ENCODE measurements at regions not wholly inside any gene's neighbourhood (a gene's known extent, or its start where the extent isn't known, plus 50 kb on each side); places are given as distances from the start of the nearest gene placed in this dataset.
"Not testable (repeated sequence)": the region's sequence is repeated elsewhere in the genome, so short reads cannot be mapped to it uniquely, and the experiment has no call there.

DNA sequence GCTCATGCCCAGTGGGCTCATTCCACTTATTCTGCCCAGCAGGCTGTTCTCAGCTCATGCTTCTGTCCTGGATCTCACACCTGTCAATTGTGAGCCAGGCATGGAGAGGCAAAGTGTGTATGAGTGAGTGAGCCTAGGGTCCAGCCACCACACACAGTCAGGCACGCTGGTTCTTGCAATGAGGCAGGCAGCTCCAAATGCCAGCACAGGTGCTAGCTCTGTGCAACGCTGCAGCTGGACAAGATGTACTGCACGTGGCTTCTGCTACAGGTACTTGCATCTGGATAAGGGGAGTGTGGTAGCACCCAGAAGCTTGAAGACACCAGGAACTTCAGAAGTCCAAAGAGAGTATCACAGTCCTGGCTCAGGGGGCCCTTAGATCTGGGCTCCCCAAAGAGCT is 1249.4 kb upstream of the IGFBP7 start:
- DNase-seq: no peak

DNA sequence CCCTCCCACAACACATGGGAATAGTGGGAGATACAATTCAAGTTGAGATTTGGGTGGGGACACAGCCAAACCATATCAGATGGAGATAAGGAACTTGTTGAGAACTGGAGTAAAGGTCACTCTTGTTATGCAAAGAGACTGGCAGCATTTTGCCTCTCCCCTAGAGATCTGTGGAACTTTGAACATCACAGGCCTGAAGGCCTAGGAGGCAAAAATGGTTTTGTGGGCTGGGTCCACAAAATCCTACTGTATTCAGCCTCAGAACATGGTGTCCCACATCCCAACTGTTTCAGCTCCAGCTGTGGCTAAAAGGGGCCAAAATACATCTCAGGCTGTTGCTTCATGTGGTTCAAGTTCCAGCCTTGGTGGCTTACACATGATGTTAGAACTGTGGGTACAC is 1247.8 kb upstream of the IGFBP7 start:
- DNase-seq: no peak

DNA sequence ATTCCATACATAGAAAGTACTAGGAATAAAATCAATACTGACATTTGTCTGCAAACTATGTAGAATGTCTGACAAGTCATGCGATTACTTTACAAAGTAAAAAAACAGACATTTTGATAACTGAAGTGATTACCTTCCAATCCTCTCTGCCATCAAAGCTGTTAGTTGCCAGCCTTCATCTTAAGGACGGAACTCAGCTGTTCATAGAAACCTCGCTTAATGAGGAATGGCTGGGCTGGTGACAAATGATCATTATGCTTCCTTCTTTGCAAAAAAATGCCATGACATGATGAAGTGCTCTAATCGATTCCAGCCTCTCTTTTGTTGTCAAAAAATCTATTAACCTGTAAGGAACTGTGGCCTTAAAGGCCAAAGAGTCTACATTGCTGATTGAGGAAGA is 1214.9 kb upstream of the IGFBP7 start:
- no peak for DNase-seq

DNA sequence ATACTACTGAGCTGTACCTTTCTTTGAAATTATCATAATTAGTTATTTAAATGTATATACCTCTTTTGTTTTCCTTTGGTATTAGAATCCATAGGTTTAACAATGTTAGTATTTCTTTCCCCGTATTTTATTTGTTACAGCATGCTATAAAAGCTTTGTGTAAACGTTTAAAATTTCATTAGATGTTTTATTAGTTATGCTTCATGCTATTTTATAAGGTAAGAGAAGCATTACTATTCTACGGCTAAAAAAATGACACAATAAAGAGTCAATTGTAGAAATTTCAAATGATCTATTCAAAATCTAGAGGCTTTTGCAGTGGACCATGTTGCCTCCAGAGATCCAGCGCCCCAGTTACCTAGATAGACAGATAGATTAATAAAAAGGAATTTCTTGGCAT is 1203.3 kb upstream of the IGFBP7 start:
- DNase-seq: no peak

DNA sequence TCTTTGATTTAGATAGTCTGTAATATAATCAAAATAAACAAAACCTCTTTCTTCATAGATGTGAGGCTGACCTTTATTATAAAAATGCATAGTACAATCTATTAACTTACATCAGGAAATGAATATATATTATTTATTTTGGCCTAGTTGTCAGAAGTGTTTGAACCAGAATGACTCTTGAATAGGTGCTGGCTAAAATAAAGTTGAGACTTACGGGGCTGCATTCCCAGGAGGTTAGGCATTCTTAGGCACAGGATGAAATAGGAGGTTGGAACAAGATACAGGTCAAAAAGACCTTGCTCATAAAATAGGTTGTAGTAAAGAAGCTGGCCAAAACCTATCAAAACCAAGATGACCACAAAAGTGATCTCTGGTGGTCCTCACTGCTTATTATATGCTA is 1193.3 kb upstream of the IGFBP7 start:
- no peak for DNase-seq

DNA sequence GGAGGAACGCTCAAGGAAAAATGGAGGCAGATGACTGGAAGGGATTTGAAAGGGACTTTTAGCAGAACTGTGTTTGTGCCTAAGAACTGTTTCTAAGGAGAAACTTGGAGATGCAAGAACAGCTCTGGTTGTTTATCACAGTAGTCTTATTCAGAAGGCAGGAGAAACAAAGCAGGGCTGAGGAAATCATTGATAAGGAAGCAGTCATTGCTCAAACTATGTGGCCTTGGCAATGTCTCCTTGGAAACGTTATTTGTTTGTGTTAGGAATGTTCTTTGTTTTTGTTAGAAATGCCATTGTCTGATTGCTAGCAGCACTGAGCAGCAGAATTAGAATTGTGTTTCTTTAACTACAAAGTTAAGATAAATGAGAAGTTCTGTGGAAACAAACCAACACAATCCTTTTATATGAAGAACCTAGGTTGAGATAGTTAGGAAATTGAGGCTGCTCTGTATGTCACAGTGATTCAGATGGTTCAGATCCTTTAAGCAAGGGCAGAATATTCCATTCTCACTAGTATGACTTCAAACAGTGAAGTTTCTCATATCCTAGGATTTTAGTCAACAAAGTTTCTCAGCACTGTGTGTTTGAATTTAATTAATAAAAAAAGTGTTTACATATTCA is 1191.3 kb upstream of the IGFBP7 start:
- no peak for DNase-seq

DNA sequence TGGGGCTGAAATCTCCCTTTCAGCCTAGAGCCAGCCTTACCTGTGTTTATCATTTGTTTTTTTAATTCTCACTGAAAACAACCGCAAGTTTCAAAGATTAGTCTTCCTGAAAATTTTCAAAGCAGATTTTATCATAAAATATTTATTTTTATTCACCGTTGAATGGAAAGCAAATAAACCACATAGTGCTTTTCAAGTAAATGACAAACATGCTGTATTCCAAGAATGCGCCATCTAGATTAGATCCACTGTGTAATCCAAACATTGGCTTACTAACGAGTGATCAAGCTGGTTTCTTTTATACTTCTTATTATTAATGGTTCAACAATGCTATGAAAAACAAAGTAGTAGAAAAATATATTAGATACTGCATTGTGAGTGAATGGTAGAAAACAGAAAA is 1176.2 kb upstream of the IGFBP7 start:
- DNase-seq: no peak

DNA sequence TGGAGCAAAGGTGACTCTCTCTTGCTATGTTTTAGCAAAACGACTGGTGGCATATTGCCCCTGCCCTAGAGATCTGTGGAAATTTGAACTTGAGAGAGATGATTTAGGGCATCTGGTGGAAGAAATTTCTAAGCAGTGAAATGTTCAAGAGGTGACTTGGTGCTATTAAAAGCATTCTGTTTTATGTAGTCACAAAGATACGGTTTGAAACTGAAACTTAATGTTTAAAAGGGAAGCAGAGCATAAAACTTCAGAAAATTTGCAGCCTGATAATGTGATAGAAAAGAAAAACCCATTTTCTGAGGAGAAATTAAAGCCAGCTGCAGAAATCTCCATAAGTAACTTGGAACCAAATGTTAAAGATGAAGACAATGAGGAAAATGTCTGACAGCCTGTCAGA is 1170.7 kb upstream of the IGFBP7 start:
- not testable (repeated sequence) for DNase-seq

DNA sequence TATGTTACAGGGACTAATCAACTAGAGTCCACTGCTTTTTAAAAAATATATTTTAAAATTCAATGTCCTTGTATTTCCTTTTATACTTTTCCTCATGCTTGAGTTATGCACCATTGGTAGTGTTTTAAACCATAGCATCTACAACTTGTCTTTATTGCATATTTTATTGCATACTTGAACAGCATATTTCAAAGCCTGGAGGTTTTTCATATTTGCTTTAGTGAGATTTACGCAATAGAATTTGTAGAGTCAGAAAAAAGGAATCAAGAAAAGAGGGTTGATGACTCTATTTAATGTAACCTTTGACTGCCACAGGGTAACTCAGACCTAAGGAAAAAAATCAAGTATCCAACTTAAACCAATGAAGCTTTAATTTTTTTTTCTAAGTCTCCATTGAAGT is 1165.7 kb upstream of the IGFBP7 start:
- DNase-seq: no peak

DNA sequence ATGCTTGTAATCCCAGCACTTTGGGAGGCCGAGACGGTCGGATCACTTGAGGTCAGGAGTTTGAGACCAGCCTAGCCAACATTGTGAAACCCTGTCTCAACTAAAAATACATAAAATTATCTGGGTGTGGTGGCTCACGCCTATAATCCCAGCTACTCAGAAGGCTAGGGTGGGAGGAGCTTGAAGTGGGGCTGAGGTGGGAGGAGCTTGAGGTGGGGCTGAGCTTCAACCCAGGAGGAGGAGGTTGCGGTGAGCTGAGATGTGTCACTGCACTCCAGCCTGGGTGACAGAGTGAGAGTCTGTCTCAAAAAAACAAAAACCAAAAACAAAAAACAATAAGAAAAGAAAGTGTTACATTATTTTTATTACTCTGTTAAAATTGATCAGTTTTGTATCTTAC is 1164.4 kb upstream of the IGFBP7 start:
- DNase-seq: no peak

DNA sequence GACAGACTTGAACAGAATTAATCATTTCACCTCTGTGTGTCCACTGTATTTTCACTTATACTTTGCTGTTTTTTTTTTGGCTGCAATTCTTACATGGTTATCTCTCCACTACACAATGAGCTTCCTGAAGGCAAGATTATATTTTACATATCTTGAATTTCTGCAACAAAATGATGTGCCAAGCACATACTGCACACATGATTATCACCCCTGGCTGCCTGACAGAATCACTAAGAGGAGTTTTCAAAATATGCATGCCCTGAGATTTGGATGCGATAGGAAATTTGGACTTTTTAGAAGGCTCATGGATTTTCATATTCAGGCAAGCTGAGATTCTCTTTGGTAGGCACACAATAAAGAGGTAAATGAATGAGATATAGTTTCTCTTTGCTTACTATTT is 1162.1 kb upstream of the IGFBP7 start:
- DNase-seq: no peak

DNA sequence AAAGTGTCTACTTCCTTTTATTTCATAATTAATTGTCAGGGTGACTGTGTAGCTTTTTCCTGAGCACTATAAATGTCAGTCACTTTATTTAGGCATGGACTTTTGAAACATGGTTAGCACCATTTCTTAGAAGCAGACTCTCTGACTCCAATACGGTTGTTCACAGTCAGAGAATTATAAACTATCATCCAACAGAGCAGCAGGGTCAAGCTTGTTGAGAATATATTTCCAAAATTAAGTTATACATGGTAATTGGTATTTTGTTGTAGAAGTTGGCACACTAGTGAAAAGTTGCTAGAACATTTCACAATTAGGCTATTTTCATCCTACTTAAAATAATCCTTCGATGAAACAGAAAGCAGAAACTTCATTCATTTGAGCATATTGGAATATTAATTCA is 1155.5 kb upstream of the IGFBP7 start:
- no peak for DNase-seq

DNA sequence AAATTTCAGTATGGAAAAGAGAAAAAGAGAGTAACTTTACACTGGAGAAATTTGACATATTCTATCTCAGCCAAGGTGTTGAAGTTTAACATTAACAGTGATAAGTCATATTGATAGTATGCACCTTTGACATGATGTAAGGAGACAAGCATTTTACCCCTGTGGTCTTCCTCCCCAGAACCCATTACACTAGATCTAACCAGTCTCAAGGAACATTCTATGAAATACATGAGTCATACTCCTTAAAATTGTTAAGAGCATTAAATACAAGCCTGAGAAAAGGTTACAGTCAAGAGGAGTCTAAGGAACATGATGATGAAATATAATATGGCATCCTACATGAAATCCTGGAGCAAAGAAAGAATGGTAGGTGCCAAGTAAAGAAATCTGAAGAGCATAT is 1151.3 kb upstream of the IGFBP7 start:
- no peak for DNase-seq

DNA sequence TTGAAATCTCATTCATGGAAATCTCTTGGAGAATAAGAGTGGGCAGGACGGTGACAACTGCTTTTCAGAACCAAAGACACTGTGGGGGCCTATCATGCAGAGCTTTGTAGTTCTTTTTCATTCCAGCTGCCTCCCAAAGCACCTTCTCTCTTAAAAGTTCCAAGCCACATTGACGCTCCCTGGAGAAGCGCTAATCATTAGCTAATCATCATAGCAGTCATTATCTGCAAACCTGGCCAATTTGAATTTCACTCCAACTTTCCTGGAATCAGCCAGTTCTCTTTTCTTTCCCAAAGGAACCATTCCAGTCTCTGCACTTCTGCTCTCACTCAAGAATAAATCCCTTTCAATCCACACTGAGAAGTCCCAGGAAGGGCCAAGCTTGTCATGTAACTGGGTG is 1144.1 kb upstream of the IGFBP7 start:
- no peak for DNase-seq

DNA sequence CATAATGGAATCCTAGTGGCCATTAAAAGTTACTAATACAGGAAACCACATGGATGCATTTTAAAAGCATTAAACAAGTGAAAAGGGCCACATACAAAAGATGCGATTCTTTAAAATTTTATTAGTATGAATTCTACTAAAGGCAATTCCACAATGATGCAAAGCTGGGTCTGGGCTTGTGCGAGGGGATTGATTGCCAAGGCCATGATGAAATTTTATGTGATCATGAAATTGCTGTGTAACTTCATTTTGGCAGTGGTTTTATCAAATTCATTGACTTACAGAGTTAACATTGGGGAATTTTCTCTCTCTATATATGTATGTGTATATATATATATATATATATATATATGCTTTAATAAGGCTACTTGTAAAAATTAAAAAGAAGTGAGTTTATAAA is 1142.5 kb upstream of the IGFBP7 start:
- DNase-seq: no peak

DNA sequence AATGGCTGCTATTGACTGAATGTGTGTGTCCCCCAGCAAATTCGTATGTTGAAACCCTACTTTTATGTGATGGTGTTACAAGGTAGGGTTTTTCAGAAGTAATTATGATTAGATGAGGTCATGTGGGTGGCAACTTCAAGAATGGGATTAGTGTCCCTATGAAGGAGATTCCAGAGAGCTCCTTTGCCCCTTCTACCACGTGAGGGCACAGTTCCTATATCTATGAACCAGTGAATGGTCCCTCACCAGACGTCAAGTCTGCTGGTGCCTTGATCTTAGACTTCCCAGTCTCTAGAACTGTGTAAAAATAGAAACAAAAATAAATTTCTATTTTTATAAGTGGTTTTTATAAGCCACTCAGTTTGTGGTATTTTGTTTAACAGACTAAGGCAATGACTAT is 1137.6 kb upstream of the IGFBP7 start:
- DNase-seq: no peak

DNA sequence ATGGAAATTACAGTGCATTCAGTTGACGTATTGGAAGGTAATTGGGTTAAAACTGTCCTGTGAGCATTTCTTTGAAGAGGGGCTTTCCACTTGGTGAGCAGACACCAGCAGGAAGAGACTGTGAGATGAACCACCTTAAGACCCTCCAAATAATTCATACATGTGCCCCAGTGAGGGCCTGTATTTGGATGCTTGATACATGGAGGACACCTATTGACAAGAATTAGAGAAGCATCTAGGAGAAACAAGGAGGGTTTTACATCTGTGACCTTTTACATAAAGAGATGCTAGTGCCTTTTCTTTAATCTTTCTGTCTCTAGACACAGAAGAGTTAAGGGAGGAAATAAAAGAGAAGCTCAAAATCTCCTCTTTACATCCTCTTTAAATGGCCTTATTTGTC is 1115.3 kb upstream of the IGFBP7 start:
- DNase-seq: no peak

DNA sequence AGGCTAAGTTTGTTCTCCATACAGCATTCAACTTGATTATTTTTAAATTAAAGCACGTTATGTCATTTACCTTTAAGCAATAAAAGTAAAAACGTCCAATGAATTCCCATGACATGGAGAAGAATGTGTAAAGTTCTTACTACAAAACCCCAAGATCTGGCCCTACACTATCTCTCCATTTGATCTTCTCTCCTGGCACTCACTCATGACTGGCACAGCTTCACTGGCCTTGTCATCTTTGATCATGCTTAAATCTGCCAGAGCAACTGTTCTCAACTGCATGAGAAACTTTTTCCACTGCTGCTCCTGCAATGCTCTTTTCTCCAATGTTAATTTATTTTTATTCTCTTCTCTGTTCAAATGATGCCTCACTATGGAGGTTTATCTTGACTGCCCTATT is 1109.0 kb upstream of the IGFBP7 start:
- DNase-seq: no peak

DNA sequence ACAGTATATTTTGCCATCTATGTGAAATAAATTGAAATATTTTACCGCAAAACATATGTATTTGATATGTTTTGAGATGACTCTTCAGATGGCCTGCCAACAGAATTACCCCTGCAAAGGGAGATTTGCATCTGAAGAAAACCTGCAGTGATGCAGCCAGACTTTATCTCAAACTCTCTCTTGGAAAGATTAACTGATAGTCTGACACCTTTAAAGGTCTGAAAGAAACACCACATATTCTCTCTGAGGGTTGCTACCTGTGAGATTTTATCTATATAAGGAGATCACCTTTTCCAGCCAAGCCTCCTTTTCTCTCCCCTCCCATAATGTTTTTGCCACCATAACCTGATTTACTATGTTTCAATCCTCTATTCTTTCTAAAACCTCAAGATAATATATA is 1106.3 kb upstream of the IGFBP7 start:
- DNase-seq: no peak

DNA sequence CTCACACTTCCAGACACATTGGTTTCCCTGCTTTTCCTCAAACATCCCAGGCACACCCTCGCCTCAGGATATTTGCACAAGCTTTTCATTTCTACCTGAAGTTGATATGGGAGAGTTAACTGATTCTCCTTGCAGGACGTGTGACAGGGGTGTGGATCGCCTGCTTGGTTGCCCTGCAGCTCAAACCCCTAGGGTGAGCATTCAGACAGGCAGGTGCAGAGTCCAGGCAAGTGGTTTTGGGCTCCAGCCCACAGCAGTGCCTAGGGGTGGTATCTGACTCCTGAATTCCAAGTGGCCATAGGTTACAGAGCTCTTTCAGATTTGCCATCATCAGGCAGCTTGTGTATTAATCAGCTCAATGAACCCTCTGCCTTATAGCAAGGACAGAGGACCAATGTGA is 1104.2 kb upstream of the IGFBP7 start:
- no peak for DNase-seq

DNA sequence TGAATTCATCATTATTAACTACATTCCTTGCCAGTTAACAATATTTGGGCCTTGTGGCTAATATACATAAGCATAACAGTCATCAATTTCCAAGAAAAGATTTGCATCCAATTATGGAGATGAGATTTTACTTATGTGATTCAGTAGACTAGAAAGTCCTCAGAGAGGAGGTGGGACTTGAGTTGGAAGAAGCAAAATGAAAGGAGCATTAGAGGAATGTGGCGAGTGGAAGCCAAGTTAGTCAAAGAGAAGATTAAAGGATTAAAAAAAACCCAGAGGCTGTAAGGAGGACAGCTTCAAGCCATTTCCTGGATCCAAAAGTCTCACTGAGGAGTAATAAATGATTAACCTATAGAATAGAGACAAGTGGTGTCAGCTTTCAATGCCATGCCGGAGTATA is 1099.4 kb upstream of the IGFBP7 start:
- no peak for DNase-seq

DNA sequence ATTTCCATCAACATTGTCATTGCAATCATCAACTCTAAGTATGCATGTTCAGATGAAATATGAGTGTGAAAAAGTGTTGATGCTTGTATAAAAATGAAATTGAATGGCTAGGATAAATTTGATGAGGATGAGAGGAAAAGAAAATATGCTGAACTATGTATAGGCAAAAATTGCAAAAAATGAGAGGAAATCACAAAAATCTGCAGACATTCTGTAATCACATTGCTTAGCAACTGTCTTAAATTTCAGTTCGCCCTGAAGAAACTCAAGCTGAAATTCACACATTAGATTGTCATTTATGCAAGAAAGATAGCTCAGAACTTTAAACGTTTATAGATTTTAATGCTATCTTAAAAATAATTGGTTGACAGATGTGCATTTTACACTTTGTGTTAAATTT is 1098.8 kb upstream of the IGFBP7 start:
- DNase-seq: no peak

DNA sequence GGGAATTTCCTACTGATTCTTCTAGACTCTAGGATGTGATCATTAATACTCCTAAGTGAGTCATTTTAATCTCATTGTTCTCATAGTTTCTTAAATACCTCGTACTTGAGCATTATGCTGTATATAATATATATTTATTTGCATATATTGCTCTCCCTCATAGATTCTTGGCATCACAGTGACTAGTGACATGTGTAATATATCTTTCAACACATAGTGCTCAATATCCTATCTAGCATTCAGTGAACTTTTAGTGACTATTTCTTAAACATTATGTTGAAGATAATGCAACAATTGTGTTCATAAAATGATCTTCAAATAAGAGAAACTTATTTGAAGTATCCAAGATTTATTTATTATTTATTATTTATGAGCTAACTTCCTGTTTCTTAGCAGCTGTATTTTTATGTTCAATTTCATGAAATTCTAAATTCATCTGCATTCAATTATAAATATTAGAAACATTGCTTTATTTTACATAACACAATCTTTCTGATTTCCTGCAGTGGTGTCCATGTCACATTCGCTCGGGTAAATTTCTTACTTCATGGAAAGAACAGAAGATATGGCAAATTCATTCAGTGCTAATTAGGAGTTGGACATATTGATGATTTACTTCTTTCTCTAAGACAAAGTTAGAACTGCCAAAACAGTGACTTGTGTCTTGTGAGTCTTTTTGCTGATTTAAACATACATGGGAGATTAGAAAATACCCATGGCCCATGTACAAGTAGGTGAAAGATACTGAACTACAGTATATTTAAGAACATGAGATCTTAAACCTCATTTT is 1095.5 kb upstream of the IGFBP7 start:
- no peak for DNase-seq

DNA sequence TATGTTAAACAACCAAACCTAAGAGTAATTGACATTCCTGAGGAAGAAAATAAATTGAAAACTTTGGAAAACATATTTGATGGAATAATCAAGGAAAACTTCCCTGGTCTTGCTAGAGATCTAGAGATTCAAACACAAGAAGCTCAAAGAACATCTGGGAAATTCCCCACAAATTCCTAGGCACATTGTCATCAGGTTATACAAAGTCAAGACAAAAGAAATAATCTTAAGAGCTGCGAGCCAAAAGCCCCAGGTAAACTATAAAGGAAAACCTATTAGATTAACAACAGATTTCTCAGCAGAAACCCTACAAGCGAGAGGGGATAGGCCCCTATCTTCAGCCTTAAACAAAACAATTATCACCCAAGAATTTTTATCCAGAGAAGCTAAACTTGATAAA is 1082.0 kb upstream of the IGFBP7 start:
- DNase-seq: no peak

DNA sequence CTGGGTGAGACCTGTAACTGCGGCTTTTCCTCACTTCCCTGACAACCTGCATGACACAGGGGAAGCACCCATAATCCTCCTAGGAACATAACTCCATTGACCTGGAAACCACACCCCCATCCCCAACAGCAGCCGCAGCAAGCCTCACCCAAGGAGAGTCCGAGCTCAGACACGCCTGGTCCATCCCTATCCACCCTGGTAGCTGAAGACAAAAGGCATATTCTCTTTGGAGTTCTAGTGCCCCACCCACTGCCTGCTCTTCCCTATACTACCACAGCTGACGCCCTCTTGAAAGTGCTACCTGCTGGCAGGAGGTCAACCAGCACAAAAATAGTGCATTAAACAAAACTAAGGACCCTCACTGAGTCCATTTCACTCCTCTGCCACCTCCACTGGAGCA is 1080.9 kb upstream of the IGFBP7 start:
- no peak for DNase-seq

Measured in NCI-H510A treated with DMSO at 0.1 percent for 48 hours (cell line).